ENCODE measurements at regions not wholly inside any gene's neighbourhood (a gene's known extent, or its start where the extent isn't known, plus 50 kb on each side); places are given as distances from the start of the nearest gene placed in this dataset.

GRCh38 chr9:107874591-107875369, 385.2 kb upstream of the KLF4 start:
- TF ChIP-seq POLR2AphosphoS5 (IDR thresholded peaks at IDR 0.05) (no peak), POLR2A (IDR thresholded peaks at IDR 0.05) (no peak)
- TF ChIP-seq, protein P1, sequence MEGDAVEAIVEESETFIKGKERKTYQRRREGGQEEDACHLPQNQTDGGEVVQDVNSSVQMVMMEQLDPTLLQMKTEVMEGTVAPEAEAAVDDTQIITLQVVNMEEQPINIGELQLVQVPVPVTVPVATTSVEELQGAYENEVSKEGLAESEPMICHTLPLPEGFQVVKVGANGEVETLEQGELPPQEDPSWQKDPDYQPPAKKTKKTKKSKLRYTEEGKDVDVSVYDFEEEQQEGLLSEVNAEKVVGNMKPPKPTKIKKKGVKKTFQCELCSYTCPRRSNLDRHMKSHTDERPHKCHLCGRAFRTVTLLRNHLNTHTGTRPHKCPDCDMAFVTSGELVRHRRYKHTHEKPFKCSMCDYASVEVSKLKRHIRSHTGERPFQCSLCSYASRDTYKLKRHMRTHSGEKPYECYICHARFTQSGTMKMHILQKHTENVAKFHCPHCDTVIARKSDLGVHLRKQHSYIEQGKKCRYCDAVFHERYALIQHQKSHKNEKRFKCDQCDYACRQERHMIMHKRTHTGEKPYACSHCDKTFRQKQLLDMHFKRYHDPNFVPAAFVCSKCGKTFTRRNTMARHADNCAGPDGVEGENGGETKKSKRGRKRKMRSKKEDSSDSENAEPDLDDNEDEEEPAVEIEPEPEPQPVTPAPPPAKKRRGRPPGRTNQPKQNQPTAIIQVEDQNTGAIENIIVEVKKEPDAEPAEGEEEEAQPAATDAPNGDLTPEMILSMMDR (IDR thresholded peaks at IDR 0.05), result no peak
